ENCODE measurements at regions not wholly inside any gene's neighbourhood (a gene's known extent, or its start where the extent isn't known, plus 50 kb on each side); places are given as distances from the start of the nearest gene placed in this dataset.

DNA sequence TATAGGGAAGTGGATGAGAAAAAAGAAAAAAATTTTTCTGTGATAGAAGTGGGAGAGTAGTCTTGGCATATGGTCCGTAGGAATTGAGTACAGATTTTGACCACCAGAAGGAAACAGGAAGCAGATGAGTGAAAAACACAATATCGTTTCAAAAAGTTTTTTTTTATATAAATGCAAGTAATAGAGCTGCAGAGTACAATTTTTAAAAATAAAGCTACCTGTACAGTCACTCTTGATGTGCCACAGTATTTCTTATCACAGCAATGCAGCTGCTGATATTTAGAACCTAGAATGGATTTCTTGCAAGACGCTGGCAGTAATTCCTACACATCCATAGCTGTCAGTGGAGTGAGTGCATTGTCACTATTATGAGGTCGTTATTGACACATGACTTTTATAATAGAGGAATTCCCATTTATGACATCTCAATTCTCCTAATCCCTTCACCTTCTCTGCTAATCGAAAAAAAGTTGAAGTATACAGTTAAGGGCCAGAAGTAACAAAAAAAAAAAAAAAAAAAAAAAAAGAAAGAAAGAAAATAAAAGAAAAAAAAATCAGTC lies 477.7 kb downstream of the TAF11L14 start:
- DNase-seq = no peak
- TF ChIP-seq, protein P1, sequence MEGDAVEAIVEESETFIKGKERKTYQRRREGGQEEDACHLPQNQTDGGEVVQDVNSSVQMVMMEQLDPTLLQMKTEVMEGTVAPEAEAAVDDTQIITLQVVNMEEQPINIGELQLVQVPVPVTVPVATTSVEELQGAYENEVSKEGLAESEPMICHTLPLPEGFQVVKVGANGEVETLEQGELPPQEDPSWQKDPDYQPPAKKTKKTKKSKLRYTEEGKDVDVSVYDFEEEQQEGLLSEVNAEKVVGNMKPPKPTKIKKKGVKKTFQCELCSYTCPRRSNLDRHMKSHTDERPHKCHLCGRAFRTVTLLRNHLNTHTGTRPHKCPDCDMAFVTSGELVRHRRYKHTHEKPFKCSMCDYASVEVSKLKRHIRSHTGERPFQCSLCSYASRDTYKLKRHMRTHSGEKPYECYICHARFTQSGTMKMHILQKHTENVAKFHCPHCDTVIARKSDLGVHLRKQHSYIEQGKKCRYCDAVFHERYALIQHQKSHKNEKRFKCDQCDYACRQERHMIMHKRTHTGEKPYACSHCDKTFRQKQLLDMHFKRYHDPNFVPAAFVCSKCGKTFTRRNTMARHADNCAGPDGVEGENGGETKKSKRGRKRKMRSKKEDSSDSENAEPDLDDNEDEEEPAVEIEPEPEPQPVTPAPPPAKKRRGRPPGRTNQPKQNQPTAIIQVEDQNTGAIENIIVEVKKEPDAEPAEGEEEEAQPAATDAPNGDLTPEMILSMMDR (IDR thresholded peaks at IDR 0.05; ENCODE audit: borderline replicate concordance) = no peak

DNA sequence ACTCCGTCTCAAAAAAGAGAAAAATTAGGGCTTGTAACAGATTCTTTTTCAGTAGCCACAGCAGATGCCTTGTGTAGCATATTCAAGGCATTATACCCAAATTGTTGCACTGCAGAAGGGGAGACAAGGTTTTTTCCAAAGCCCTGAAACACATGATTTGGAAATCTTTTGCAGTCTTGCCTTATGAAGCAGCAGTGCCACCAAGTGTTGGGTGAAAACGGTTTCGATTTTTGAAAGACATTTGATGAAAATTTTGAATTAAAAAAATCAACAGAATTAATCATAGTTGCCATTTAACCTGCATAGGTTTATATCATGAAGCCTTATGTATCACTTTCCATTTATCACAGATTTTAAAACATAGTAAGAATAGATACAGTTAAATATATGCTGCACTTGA lies 479.5 kb downstream of the TAF11L14 start:
- DNase-seq = no peak

More for the DNA sequence above, 477.7 kb downstream of the TAF11L14 start:
- H3K36me3 ChIP-seq = no peaks in the 10 kb centered on the region
- intact Hi-C loops (cut with micrococcal nuclease) = no loop called here
- no peak overlapping the region for H3K4me3 ChIP-seq
- no peaks in the 10 kb centered on the region for H3K4me1 ChIP-seq
- no peaks in the 10 kb centered on the region for H3K27me3 ChIP-seq (ENCODE audit: low read depth)
- H3K27ac ChIP-seq (replicated peaks) = no peak overlapping the region
- peaks cover 4% of the 10 kb centered on the region for H3K9me3 ChIP-seq (replicated peaks)

DNA sequence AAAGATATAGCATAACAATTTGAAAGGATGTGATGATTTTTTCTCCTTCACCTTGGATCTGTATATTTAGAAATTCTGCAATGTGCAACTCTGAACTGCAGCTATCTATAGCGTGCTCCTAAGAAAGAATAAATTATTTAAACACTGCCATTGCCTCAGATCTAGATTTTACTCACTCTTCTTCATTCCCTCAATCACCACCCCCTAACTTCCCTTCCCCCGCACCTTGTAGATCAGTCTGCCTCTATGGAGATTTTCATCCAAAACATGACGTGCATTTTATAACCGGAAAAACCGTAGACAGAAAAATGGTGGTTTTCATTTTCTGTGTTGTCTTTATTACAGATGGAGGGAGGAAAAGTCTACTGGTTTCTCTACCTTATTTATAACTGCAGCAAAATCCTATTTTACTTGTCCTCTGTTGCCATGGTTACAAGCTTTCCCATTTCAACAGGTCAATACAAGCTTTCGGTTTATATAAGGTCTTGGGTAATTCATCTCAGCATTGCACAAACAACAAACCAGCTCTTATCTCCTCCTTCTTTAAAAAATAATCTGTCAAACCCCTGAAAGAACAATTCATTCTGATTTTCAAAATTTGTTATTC lies 480.0 kb downstream of the TAF11L14 start:
- TF ChIP-seq, protein P1 (IDR thresholded peaks at IDR 0.05; ENCODE audit: borderline replicate concordance) = no peak
- no peak overlapping the region for H3K27ac ChIP-seq (replicated peaks)
- no peaks in the 10 kb centered on the region for H3K36me3 ChIP-seq
- H3K9me3 ChIP-seq (replicated peaks) = peaks cover 4% of the 10 kb centered on the region
- no peaks in the 10 kb centered on the region for H3K4me1 ChIP-seq
- H3K4me3 ChIP-seq = no peak overlapping the region
- intact Hi-C loops (cut with micrococcal nuclease) = no loop called here
- H3K27me3 ChIP-seq (ENCODE audit: low read depth) = no peaks in the 10 kb centered on the region
- no peak for DNase-seq

More for the DNA sequence above, 479.5 kb downstream of the TAF11L14 start:
- no peaks in the 10 kb centered on the region for H3K27me3 ChIP-seq (ENCODE audit: low read depth)
- H3K27ac ChIP-seq (replicated peaks) = no peak overlapping the region
- H3K9me3 ChIP-seq (replicated peaks) = peaks cover 4% of the 10 kb centered on the region
- intact Hi-C loops (cut with micrococcal nuclease) = no loop called here
- H3K4me3 ChIP-seq = no peak overlapping the region
- no peaks in the 10 kb centered on the region for H3K4me1 ChIP-seq
- no peaks in the 10 kb centered on the region for H3K36me3 ChIP-seq
- TF ChIP-seq, protein P1 (IDR thresholded peaks at IDR 0.05; ENCODE audit: borderline replicate concordance) = no peak

DNA sequence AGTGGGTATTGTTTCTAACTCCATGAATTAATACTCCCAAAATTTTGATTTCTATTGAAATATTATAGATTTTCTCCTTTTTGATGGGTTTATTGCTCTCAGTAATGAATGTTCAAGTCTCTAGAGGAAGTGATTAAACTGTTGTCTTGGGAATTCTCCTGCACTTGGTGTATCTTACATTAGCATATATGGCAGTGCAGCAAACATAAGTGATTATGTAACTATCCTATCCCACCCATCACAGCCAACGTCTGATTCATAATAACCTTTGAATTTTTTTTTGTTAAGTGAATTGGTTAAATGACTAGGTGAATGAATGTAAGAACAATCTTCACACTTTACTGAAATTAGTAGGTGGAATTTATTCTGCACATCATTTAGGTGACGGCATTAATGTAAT lies 483.7 kb downstream of the TAF11L14 start:
- intact Hi-C loops (cut with micrococcal nuclease) = no loop called here
- Histone ChIP-seq H3K4me3 (no peak overlapping the region), H3K27ac (replicated peaks) (no peak overlapping the region), H3K9me3 (replicated peaks) (peaks cover 4% of the 10 kb centered on the region), H3K4me1 (no peaks in the 10 kb centered on the region), H3K36me3 (no peaks in the 10 kb centered on the region), H3K27me3 (ENCODE audit: low read depth) (no peaks in the 10 kb centered on the region)
- TF ChIP-seq, protein P1 (IDR thresholded peaks at IDR 0.05; ENCODE audit: borderline replicate concordance) = no peak
- DNase-seq = no peak

DNA sequence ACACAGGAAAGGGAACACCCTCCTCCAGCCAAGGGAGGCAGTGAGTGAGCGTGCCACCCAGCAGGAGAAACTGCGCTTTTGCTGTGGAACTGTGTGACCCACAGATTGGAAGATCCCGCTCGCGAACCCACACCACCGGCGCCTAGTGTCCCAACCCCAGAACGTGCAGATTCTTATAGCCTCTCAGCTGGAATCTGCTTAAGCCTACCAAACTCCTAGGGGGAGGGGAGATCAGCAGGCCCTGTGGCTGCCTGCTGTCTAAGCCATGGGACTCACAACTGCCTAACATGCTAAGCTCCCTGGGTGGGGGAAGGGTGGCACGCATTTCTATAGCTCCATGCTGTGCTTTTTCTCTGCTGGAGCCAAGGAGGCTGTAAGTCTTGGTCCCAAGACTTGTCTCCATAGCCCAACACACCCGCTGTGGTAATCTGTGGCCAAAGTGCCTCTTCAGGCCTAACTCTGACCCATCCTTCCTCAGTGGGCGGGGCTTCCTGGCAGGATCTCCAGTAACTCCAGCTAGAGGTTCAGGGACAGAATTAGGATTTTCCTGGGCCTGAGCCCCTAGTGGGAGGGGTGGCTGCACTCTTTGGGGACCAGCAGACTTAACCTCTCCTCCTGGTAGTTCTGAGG lies 485.0 kb downstream of the TAF11L14 start:
- H3K9me3 ChIP-seq (replicated peaks) = peaks cover 12% of the 10 kb centered on the region
- no peak overlapping the region for H3K27ac ChIP-seq (replicated peaks)
- DNase-seq = no peak
- no peak overlapping the region for H3K4me3 ChIP-seq
- intact Hi-C loops (cut with micrococcal nuclease) = no loop called here
- H3K36me3 ChIP-seq = no peaks in the 10 kb centered on the region
- no peaks in the 10 kb centered on the region for H3K27me3 ChIP-seq (ENCODE audit: low read depth)
- H3K4me1 ChIP-seq = no peaks in the 10 kb centered on the region
- TF ChIP-seq, protein P1 (IDR thresholded peaks at IDR 0.05; ENCODE audit: borderline replicate concordance) = no peak

Measured in left ventricle myocardium inferior (tissue), 1 donor.